ENCODE measurements at regions not wholly inside any gene's neighbourhood (a gene's known extent, or its start where the extent isn't known, plus 50 kb on each side); places are given as distances from the start of the nearest gene placed in this dataset.

GRCh38 chr17:14579716-14580115, 278.8 kb downstream of the HS3ST3B1 start:
- TF ChIP-seq POLR2AphosphoS5 (IDR thresholded peaks at IDR 0.05) (no peak), EP300 (IDR thresholded peaks at IDR 0.05) (no peak)
- TF ChIP-seq, protein P1, sequence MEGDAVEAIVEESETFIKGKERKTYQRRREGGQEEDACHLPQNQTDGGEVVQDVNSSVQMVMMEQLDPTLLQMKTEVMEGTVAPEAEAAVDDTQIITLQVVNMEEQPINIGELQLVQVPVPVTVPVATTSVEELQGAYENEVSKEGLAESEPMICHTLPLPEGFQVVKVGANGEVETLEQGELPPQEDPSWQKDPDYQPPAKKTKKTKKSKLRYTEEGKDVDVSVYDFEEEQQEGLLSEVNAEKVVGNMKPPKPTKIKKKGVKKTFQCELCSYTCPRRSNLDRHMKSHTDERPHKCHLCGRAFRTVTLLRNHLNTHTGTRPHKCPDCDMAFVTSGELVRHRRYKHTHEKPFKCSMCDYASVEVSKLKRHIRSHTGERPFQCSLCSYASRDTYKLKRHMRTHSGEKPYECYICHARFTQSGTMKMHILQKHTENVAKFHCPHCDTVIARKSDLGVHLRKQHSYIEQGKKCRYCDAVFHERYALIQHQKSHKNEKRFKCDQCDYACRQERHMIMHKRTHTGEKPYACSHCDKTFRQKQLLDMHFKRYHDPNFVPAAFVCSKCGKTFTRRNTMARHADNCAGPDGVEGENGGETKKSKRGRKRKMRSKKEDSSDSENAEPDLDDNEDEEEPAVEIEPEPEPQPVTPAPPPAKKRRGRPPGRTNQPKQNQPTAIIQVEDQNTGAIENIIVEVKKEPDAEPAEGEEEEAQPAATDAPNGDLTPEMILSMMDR (IDR thresholded peaks at IDR 0.05), result no peak
